ENCODE measurements at regions not wholly inside any gene's neighbourhood (a gene's known extent, or its start where the extent isn't known, plus 50 kb on each side); places are given as distances from the start of the nearest gene placed in this dataset.
"Not testable (repeated sequence)": the region's sequence is repeated elsewhere in the genome, so short reads cannot be mapped to it uniquely, and the experiment has no call there.

DNA sequence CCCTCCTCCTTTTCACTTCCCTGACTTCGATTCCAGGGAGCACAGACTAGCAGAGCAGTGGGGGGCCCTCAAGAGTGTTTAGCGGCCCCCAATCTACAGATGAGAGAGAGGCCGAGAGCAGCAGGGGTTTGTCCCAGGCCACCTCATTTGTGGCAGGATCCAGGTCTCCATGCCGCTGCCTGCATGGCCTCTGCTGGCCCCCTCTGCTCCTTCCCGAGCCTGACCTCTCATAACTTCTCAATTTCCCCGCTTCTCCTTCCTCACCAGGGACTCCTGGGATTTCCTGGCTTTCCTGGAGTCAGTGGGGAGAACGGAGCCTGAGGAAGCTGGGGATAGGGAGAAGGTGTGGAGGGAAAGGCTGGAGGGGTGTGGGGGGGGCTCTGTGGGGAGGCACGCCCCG is 70.1 kb upstream of the TUBA3E start:
- H4K20me1 ChIP-seq (replicated peaks in 1 of 2; ENCODE audit: control insufficient read depth in 1 of 2, insufficient read depth in 2 of 2, low read length in 2 of 2); H3K79me1 ChIP-seq (ENCODE audit: low read depth, low read length); POLR2A ChIA-PET (ENCODE audit: partially characterized antibody); H3K23me2 ChIP-seq (ENCODE audit: low read depth, low read length); H2AFZ ChIP-seq (ENCODE audit: low read length); H3K27ac ChIP-seq (ENCODE audit: low read depth, low read length); H3K36me3 ChIP-seq (ENCODE audit: control insufficient read depth in 2 of 4, insufficient read depth in 4 of 4, low read length in 3 of 4); H4K5ac ChIP-seq (ENCODE audit: insufficient read length, low read depth, low read length); H3K27me3 ChIP-seq (replicated peaks in 1 of 4; ENCODE audit: control insufficient read depth in 3 of 4, extremely low read depth in 1 of 4, insufficient read depth in 3 of 4, low read length in 3 of 4); FAIRE-seq; DNase-seq (ENCODE audit: low read depth in 1 of 2, low spot score in 2 of 2); H2BK20ac ChIP-seq (ENCODE audit: low read length); H3K4me3 ChIP-seq (ENCODE audit: extremely low read depth in 1 of 4, insufficient read depth in 2 of 4, low read depth in 3 of 4, low read length in 4 of 4); H3K56ac ChIP-seq (replicated peaks; ENCODE audit: insufficient read length, low read depth, low read length); H2BK12ac ChIP-seq (ENCODE audit: low read depth, low read length); H3K9ac ChIP-seq (replicated peaks in 1 of 4; ENCODE audit: extremely low read depth in 1 of 4, low read depth in 3 of 4, low read length in 3 of 4); H3K4me2 ChIP-seq (ENCODE audit: insufficient read depth in 1 of 2, low read depth in 2 of 2, low read length in 2 of 2); H3K14ac ChIP-seq (ENCODE audit: insufficient read length); H4K8ac ChIP-seq (ENCODE audit: extremely low read depth, insufficient read depth, low read length); H3K79me2 ChIP-seq (ENCODE audit: control insufficient read depth in 1 of 2, insufficient read depth in 2 of 2, low read length in 2 of 2); H4K91ac ChIP-seq (replicated peaks; ENCODE audit: insufficient read length, low read length); H2AK5ac ChIP-seq (ENCODE audit: low read depth, low read length); H2BK15ac ChIP-seq (ENCODE audit: low read length); H3K4me1 ChIP-seq (replicated peaks in 1 of 4; ENCODE audit: control insufficient read depth in 3 of 4, insufficient read depth in 4 of 4, low read length in 3 of 4); H2BK120ac ChIP-seq (replicated peaks; ENCODE audit: low read depth, low read length); CTCF ChIA-PET (ENCODE audit: partially characterized antibody); H3K18ac ChIP-seq (ENCODE audit: extremely low read depth, low read length); H3K23ac ChIP-seq (ENCODE audit: insufficient read length); H2BK5ac ChIP-seq (ENCODE audit: low read depth, low read length); H3K4ac ChIP-seq (replicated peaks; ENCODE audit: insufficient read length, low read depth, low read length): not testable (repeated sequence)
- peaks cover 6 to 13% of the 10 kb centered on the region in 2 experiments; a peak in 2 of 4 replicates for H3K9me3 ChIP-seq (ENCODE audit: insufficient read depth in 2 of 2, low read depth in 1 of 2, low read length in 1 of 2)
- WGBS, 2 experiments (ENCODE audit: extremely low coverage in 1 of 2, insufficient coverage in 1 of 2, insufficient read length in 1 of 2, insufficient replicate concordance in 2 of 2, low coverage in 1 of 2, low lambda C conversion rate in 2 of 2, missing lambda C conversion rate in 1 of 2) = 97% methylated on average over 5 of the region's 9 CpGs; no CpG with 5 or more reads in 1 of the 2 experiments

DNA sequence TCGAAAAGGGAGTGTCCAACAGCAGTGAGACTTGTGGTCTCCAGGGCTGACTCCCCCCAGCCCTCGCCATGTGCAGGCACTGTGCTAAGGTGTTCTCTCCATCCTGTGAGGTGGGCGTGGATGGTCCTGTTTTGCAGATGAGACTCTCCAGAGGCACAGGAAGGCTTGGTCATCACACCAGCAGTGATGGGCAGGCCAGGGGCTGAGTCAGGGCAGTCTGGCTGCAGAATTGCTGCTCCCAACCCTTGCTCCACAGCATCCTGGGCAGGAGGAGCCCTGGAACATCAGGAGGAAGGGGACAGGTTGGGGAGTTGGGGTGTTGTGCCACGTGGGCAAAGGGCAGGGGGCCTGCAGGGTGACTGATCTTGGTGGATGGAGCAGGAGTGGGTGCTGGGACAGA is 69.3 kb upstream of the TUBA3E start:
- POLR2A ChIA-PET (ENCODE audit: partially characterized antibody); H3K4me1 ChIP-seq (replicated peaks in 1 of 4; ENCODE audit: control insufficient read depth in 3 of 4, insufficient read depth in 4 of 4, low read length in 3 of 4); H2AK5ac ChIP-seq (ENCODE audit: low read depth, low read length); H3K36me3 ChIP-seq (ENCODE audit: control insufficient read depth in 2 of 4, insufficient read depth in 4 of 4, low read length in 3 of 4); H3K23ac ChIP-seq (ENCODE audit: insufficient read length); H2BK15ac ChIP-seq (ENCODE audit: low read length); H2BK5ac ChIP-seq (ENCODE audit: low read depth, low read length); H3K27me3 ChIP-seq (replicated peaks in 1 of 4; ENCODE audit: control insufficient read depth in 3 of 4, extremely low read depth in 1 of 4, insufficient read depth in 3 of 4, low read length in 3 of 4); H2BK20ac ChIP-seq (ENCODE audit: low read length); DNase-seq (ENCODE audit: low read depth in 1 of 2, low spot score in 2 of 2); CTCF ChIA-PET (ENCODE audit: partially characterized antibody); H3K4me3 ChIP-seq (ENCODE audit: extremely low read depth in 1 of 4, insufficient read depth in 2 of 4, low read depth in 3 of 4, low read length in 4 of 4); H4K8ac ChIP-seq (ENCODE audit: extremely low read depth, insufficient read depth, low read length); FAIRE-seq; H3K9ac ChIP-seq (replicated peaks in 1 of 4; ENCODE audit: extremely low read depth in 1 of 4, low read depth in 3 of 4, low read length in 3 of 4); H3K4ac ChIP-seq (replicated peaks; ENCODE audit: insufficient read length, low read depth, low read length); H2AFZ ChIP-seq (ENCODE audit: low read length); H3K79me1 ChIP-seq (ENCODE audit: low read depth, low read length); H3K79me2 ChIP-seq (ENCODE audit: control insufficient read depth in 1 of 2, insufficient read depth in 2 of 2, low read length in 2 of 2); H2BK12ac ChIP-seq (ENCODE audit: low read depth, low read length); H3K4me2 ChIP-seq (ENCODE audit: insufficient read depth in 1 of 2, low read depth in 2 of 2, low read length in 2 of 2); H3K18ac ChIP-seq (ENCODE audit: extremely low read depth, low read length); H2BK120ac ChIP-seq (replicated peaks; ENCODE audit: low read depth, low read length); H3K23me2 ChIP-seq (ENCODE audit: low read depth, low read length); H4K20me1 ChIP-seq (replicated peaks in 1 of 2; ENCODE audit: control insufficient read depth in 1 of 2, insufficient read depth in 2 of 2, low read length in 2 of 2); H3K27ac ChIP-seq (ENCODE audit: low read depth, low read length); H4K91ac ChIP-seq (replicated peaks; ENCODE audit: insufficient read length, low read length); H3K14ac ChIP-seq (ENCODE audit: insufficient read length); H4K5ac ChIP-seq (ENCODE audit: insufficient read length, low read depth, low read length); H3K56ac ChIP-seq (replicated peaks; ENCODE audit: insufficient read length, low read depth, low read length): not testable (repeated sequence)
- peaks cover 6 to 13% of the 10 kb centered on the region in 2 experiments; a peak in 2 of 4 replicates for H3K9me3 ChIP-seq (ENCODE audit: insufficient read depth in 2 of 2, low read depth in 1 of 2, low read length in 1 of 2)
- WGBS, 2 experiments (ENCODE audit: extremely low coverage in 1 of 2, insufficient coverage in 1 of 2, insufficient read length in 1 of 2, insufficient replicate concordance in 2 of 2, low coverage in 1 of 2, low lambda C conversion rate in 2 of 2, missing lambda C conversion rate in 1 of 2) = 86% methylated on average over 4 of the region's 4 CpGs; no CpG with 5 or more reads in 1 of the 2 experiments

Data from H1 (cell line).